ENCODE measurements at regions not wholly inside any gene's neighbourhood (a gene's known extent, or its start where the extent isn't known, plus 50 kb on each side); places are given as distances from the start of the nearest gene placed in this dataset.

GRCh38 chr6:168823397-168824212 lies 382.6 kb downstream of the SMOC2 start:
- TF ChIP-seq CTCF (IDR thresholded peaks at IDR 0.05; ENCODE audit: borderline replicate concordance, extremely low read depth, insufficient read depth), result no peak
- no peak for FAIRE-seq
- Histone ChIP-seq H3K36me3 (ENCODE audit: control insufficient read depth in 2 of 3, insufficient read depth in 3 of 3, low read length in 3 of 3) (no peaks in the 10 kb centered on the region), H3K4me1 (ENCODE audit: control insufficient read depth in 2 of 3, insufficient read depth in 2 of 3, low read depth in 1 of 3, low read length in 3 of 3) (no peaks in the 10 kb centered on the region), H3K4me3 (ENCODE audit: low read length in 3 of 3) (no peak overlapping the region), H3K9ac (ENCODE audit: low read length in 3 of 3) (no peak overlapping the region), H3K9me3 (ENCODE audit: control insufficient read depth in 2 of 3, insufficient read depth in 1 of 3, low read length in 3 of 3) (no peaks in the 10 kb centered on the region), H3K27ac (ENCODE audit: low read depth in 2 of 2, low read length in 2 of 2) (no peak overlapping the region), H3K27me3 (ENCODE audit: control insufficient read depth, insufficient read depth, low read length) (no peaks in the 10 kb centered on the region)
- intact Hi-C loops (cut with DNase I), result no loop called here
- peak in 4 of 5 donors; percentile 64 to 84 (median 70) for DNase-seq

DNA sequence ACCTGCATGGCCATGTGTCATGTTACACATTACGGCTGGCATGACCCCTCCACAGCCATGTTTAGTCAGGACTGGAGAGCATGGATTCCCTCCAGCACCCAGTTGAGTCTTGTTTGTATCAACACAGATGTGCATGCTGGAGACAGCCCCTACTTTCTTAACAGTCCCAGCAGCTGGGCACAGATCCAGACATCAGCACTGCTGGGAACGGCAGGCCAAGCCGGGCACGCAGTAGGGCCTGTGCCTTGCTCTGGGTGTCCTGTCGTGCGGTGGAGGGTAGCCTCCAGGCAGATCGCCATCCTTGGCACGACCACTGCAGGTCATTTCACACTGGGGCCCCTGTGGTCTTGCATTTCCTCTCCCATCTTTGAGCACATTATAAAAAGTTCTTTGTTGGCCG lies 381.4 kb downstream of the SMOC2 start:
- no peak for FAIRE-seq
- no peak overlapping the region for H3K9ac ChIP-seq (ENCODE audit: low read length in 3 of 3)

GRCh38 chr6:168819546-168819945 lies 378.6 kb downstream of the SMOC2 start:
- Histone ChIP-seq H3K27ac (ENCODE audit: low read depth in 2 of 2, low read length in 2 of 2) (no peak overlapping the region), H3K9ac (ENCODE audit: low read length in 3 of 3) (no peak overlapping the region), H3K4me3 (ENCODE audit: low read length in 3 of 3) (no peak overlapping the region), H3K27me3 (ENCODE audit: control insufficient read depth, insufficient read depth, low read length) (no peaks in the 10 kb centered on the region), H3K4me1 (ENCODE audit: control insufficient read depth in 2 of 3, insufficient read depth in 2 of 3, low read depth in 1 of 3, low read length in 3 of 3) (no peaks in the 10 kb centered on the region), H3K36me3 (ENCODE audit: control insufficient read depth in 2 of 3, insufficient read depth in 3 of 3, low read length in 3 of 3) (no peaks in the 10 kb centered on the region), H3K9me3 (ENCODE audit: control insufficient read depth in 2 of 3, insufficient read depth in 1 of 3, low read length in 3 of 3) (peaks cover 0 to 11% (median 5%) of the 10 kb centered on the region in 3 donors)
- intact Hi-C loops (cut with DNase I), result no loop called here
- no peak for TF ChIP-seq CTCF (IDR thresholded peaks at IDR 0.05; ENCODE audit: borderline replicate concordance, extremely low read depth, insufficient read depth)
- DNase-seq (no peak), FAIRE-seq (no peak)

More for the DNA sequence above, 381.4 kb downstream of the SMOC2 start:
- H3K4me1 ChIP-seq (ENCODE audit: control insufficient read depth in 2 of 3, insufficient read depth in 2 of 3, low read depth in 1 of 3, low read length in 3 of 3), result no peaks in the 10 kb centered on the region
- H3K4me3 ChIP-seq (ENCODE audit: low read length in 3 of 3), result no peak overlapping the region
- H3K36me3 ChIP-seq (ENCODE audit: control insufficient read depth in 2 of 3, insufficient read depth in 3 of 3, low read length in 3 of 3), result no peaks in the 10 kb centered on the region
- H3K27me3 ChIP-seq (ENCODE audit: control insufficient read depth, insufficient read depth, low read length), result no peaks in the 10 kb centered on the region
- no peak for TF ChIP-seq CTCF (IDR thresholded peaks at IDR 0.05; ENCODE audit: borderline replicate concordance, extremely low read depth, insufficient read depth)
- DNase-seq, result no peak
- H3K9me3 ChIP-seq (ENCODE audit: control insufficient read depth in 2 of 3, insufficient read depth in 1 of 3, low read length in 3 of 3), result peaks cover 0 to 5% (median 2%) of the 10 kb centered on the region in 3 donors
- no peak overlapping the region for H3K27ac ChIP-seq (ENCODE audit: low read depth in 2 of 2, low read length in 2 of 2)
- intact Hi-C loops (cut with DNase I), result no loop called here
